MM.1S (cell line): ENCODE measurements at regions not wholly inside any gene's neighbourhood (a gene's known extent, or its start where the extent isn't known, plus 50 kb on each side); places are given as distances from the start of the nearest gene placed in this dataset.

ENCODE experiments used
- CTCF ChIP-seq: fragments of 300-600 bp; sonication (generic); IDR thresholded peaks from 2 replicates; pipeline ENCODE4 v1.5.1; 2016; ENCODE audit warnings: antibody characterized with exemption, low read length, mixed read lengths
- EZH2 ChIP-seq: fragments of 300-600 bp; sonication (generic); optimal IDR thresholded peaks from 2 replicates; pipeline ENCODE3; 2017; ENCODE audit warnings: low read depth, mild to moderate bottlenecking, antibody characterized with exemption, low read length, mixed read lengths
- EZH2phosphoT487 ChIP-seq: fragments of 300-600 bp; sonication (generic); IDR thresholded peaks from 2 replicates; pipeline ENCODE4 v1.6.1; 2018; ENCODE audit warnings: antibody characterized with exemption, low read length

GRCh38 chr10:24012249-24012803, 196.6 kb upstream of the KIAA1217 start:
- no peak for TF ChIP-seq CTCF
- TF ChIP-seq EZH2 = no peak
- TF ChIP-seq EZH2phosphoT487 = no peak
